GM12892 (cell line): ENCODE measurements at regions not wholly inside any gene's neighbourhood (a gene's known extent, or its start where the extent isn't known, plus 50 kb on each side); places are given as distances from the start of the nearest gene placed in this dataset.

Source experiments
- POLR2A ChIP-seq: IDR thresholded peaks from 2 replicates; pipeline ENCODE4 v1.6.1; 2011; ENCODE audit warnings: low read depth, low read length, control low read depth
- POLR2AphosphoS5 ChIP-seq: IDR thresholded peaks from 2 replicates; pipeline ENCODE4 v1.6.1; 2011; ENCODE audit warnings: low read depth, low read length, control low read depth
- TAF1 ChIP-seq: IDR thresholded peaks from 2 replicates; pipeline ENCODE4 v1.6.1; 2011; ENCODE audit warnings: low read depth, mild to moderate bottlenecking, control low read depth, low read length, borderline replicate concordance

- TF ChIP-seq POLR2A: no peak
- no peak for TF ChIP-seq TAF1
- TF ChIP-seq POLR2AphosphoS5: no peak
Observed at GRCh38 chr15:69706353-69707097, 253.9 kb downstream of the RPLP1 start.
